SKM-1 treated with dmso at 0.1 percent for 144 hours (cell line): ENCODE measurements at regions not wholly inside any gene's neighbourhood (a gene's known extent, or its start where the extent isn't known, plus 50 kb on each side); places are given as distances from the start of the nearest gene placed in this dataset.
"Not testable (repeated sequence)": the region's sequence is repeated elsewhere in the genome, so short reads cannot be mapped to it uniquely, and the experiment has no call there.

Experiments
- DNase-seq: peaks from one replicate; lab custom pipeline; 2025; ENCODE audit not compliant: unreplicated experiment; lab: John Stamatoyannopoulos, UW

- DNase-seq = not testable (repeated sequence)
These were observed 394.1 kb upstream of the NFIA start for GRCh38 chr1:60688221-60688620.

- DNase-seq = no peak
These were observed 401.1 kb upstream of the NFIA start for GRCh38 chr1:60681095-60681860.

DNA sequence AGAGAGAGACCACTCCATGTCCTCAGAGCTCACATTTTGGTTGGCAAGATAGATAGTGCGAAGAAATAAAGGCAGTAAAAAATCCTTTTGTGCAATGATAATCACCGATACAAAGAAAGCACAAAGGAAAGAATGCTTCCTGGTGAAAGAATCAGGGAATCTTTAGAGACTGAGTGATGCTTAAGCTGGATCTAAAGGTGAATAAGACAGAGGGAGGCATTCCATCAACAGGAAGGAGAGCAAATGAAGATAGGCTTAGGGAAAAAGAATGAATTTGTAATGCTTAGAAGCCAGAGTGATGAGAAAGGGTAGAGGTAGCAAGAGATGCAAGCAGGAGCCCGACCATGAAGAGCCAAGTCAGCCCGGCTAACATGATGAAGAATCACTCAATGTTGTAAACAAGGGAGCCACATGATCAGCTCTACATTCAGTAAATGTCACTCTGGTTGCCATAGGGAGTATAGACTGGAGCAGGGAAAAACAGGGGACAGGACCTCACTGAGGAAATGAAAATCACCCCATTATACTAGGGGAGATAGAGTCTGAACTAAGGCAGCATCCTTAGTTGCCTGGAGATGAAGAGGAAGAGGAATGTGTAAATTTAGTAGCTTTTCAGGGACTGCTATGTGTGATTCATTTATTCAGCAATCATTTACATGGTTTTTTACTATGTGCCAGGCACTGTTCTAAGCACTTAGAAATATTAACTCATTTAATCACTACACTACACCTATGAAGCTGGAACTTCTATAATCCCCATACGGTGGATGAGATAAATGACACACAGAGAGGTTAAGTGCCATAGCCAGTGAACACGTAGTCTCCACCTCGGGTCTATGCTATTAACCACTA lies 402.6 kb upstream of the NFIA start:
- DNase-seq = no peak

- no peak for DNase-seq
These were observed 403.6 kb upstream of the NFIA start for GRCh38 chr1:60678802-60679201.

DNA sequence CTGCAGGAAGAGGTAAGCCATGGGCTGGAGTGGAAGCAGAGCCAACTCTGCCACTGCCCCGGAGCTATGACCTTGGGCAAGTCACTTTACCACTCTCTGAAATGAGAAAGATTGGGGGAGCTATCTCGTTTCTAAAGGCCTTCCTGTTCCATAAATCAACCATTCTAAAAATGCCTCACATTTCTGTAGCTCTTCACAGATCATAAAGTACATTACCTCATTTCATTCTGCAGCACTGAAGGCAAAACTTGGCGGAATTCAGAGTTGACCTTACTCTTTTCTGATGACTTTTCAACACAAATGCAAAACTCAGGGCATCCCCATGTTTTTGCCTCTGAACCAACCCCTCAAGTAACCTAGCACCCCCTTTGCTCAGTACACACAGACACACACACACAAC lies 404.0 kb upstream of the NFIA start:
- DNase-seq = no peak

GRCh38 chr1:60672449-60672848 lies 409.9 kb upstream of the NFIA start:
- DNase-seq = no peak

DNA sequence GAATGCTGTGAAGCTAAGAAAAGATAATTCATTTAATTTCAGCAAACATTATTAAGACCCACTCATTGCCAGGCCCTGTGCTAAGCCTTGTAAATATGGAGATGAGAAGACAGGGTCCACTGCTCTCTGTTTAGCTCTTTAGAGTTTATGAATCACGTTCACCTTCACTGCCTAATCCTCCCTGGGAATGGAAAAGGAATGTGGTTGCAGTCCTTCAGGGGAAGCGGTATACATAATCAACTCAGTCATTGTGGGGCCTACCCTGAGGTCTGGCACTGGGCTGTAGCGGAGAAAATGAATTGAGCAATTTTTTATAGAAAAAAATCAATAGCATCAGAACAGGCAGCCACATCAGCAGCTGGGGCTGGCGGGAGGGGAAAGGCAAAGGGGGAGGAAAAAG lies 412.1 kb upstream of the NFIA start:
- DNase-seq = no peak

DNA sequence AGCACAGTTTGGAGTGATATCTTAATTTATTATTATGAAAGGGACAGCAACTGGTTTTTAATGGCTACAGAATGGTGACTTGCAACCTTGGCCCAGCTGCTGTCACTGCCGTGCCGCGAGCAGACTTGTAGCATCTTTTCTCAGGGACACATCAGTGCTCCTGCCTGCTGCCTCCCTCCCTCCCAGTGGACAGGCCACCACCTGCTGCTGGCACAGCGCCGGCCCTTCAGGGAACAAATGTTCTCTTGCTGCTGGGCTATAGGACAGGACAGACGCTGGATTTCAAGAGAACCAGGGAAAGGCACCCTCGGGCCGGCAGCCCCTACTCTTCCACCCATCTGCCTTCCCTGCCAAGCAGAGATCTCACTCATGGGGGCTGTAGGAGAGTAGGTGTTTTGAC lies 413.8 kb upstream of the NFIA start:
- no peak for DNase-seq

DNA sequence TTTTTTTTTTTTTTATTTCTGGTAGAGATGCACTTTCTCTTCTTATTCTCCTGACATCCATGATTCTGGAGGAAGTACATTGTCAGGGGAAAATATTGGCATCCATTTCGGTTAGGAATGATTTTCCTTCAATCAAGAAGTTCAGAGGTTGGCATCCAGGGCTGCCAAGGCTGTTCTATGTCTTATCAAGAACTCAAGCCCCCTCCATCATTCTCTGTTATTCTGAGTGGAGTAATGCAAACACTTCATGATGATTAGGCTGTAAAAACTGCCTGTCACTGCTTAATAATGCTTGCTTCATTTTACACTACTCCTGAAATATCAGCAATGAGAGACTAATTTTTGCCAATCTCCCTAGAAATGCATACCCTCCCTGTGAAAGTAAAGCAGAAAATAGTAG lies 417.1 kb upstream of the NFIA start:
- no peak for DNase-seq

GRCh38 chr1:60664086-60664625 lies 418.2 kb upstream of the NFIA start:
- no peak for DNase-seq

- no peak for DNase-seq
These were observed 419.8 kb upstream of the NFIA start for GRCh38 chr1:60662486-60663044.

DNA sequence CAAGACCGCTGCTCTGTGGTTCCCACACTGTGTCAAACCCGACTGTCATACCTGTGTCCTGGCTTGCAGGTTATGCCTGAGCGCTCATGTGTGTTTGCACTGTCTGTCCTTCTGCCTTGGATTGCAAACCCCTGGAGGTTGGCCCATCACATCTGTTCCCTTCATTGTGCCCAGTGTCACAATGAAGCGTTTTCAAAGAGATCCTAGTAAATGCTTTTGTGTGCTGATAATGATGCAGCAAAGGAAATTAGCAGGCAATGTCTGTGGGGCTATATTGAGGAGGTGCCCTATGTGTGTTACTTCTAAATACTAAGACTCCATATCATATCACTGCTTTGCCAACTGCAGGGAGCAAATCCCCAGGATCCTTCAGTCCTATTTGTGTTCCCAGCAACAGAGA lies 424.4 kb upstream of the NFIA start:
- DNase-seq = no peak

GRCh38 chr1:60655679-60656355 lies 426.5 kb upstream of the NFIA start:
- DNase-seq = no peak

DNA sequence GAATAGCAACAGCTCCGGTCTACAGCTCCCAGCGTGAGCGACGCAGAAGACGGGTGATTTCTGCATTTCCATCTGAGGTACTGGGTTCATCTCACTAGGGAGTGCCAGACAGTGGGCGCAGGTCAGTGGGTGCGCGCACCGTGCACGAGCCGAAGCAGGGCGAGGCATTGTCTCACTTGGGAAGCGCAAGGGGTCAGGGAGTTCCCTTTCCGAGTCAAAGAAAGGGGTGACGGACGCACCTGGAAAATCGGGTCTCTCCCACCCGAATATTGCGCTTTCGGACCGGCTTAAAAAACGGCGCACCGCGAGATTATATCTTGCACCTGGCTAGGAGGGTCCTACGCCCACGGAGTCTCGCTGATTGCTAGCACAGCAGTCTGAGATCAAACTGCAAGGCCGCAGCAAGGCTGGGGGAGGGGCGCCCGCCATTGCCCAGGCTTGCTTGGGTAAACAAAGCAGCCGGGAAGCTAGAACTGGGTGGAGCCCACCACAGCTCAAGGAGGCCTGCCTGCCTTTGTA lies 442.3 kb upstream of the NFIA start:
- DNase-seq = not testable (repeated sequence)

GRCh38 chr1:60639287-60639686 lies 443.1 kb upstream of the NFIA start:
- no peak for DNase-seq

DNA sequence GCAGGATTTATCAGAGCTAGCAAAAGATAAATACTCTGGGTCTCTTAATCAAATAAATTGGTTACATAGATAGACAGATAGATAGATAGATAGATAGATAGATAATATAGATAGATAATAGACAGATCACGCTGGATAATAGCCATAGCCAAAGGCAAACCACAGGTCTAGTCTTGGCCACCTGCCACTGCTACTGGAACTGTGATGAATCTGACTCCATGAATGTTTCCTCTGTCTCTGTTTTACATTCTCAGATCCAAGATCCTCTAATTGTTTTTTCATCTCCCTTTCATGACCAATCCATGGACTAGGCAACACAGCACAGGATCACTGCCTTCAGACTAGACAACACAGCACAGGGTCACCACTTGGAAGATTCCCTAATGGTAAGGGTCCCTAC lies 444.7 kb upstream of the NFIA start:
- DNase-seq = no peak

- DNase-seq = no peak
These were observed 445.4 kb upstream of the NFIA start for GRCh38 chr1:60636946-60637345.

- DNase-seq = no peak
These were observed 448.3 kb upstream of the NFIA start for GRCh38 chr1:60634106-60634505.

- DNase-seq = no peak
These were observed 459.9 kb upstream of the NFIA start for GRCh38 chr1:60622486-60622885.

GRCh38 chr1:60621368-60621851 lies 461.0 kb upstream of the NFIA start:
- DNase-seq = no peak

GRCh38 chr1:60620087-60620486 lies 462.3 kb upstream of the NFIA start:
- no peak for DNase-seq
